ENCODE measurements at regions not wholly inside any gene's neighbourhood (a gene's known extent, or its start where the extent isn't known, plus 50 kb on each side); places are given as distances from the start of the nearest gene placed in this dataset.

DNA sequence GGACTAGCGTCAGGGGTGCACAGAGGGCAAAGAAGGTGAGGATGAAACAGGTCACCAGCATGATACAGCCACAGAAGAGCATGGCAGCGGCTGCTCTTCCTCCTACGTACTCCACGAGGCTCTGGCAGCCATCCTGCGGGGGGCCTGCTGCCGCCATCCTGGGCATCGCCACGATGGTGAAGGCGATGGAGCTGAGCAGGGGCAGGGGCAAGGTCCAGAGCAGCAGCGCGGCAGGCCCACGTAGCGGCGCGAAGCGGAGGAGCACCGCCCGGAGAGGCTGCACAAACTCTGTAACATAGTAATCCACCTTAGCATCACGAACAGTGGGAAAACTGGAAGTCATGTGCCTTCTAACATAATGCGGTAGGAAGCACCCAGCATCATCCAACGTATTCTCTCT lies 491.6 kb downstream of the PYDC2 start:
- intact Hi-C loops (cut with DNase I; ENCODE audit: low total_unique reads) = no loop called here
- no peak overlapping the region for H3K27ac ChIP-seq
- H3K4me1 ChIP-seq = no peaks in the 10 kb centered on the region
- no peak for TF ChIP-seq POLR2A (IDR thresholded peaks at IDR 0.05)
- TF ChIP-seq, protein P1, sequence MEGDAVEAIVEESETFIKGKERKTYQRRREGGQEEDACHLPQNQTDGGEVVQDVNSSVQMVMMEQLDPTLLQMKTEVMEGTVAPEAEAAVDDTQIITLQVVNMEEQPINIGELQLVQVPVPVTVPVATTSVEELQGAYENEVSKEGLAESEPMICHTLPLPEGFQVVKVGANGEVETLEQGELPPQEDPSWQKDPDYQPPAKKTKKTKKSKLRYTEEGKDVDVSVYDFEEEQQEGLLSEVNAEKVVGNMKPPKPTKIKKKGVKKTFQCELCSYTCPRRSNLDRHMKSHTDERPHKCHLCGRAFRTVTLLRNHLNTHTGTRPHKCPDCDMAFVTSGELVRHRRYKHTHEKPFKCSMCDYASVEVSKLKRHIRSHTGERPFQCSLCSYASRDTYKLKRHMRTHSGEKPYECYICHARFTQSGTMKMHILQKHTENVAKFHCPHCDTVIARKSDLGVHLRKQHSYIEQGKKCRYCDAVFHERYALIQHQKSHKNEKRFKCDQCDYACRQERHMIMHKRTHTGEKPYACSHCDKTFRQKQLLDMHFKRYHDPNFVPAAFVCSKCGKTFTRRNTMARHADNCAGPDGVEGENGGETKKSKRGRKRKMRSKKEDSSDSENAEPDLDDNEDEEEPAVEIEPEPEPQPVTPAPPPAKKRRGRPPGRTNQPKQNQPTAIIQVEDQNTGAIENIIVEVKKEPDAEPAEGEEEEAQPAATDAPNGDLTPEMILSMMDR (IDR thresholded peaks at IDR 0.05 in 8 of 11, conservative IDR thresholded peaks at IDR 0.05 in 3 of 11) = no peak
- no peak for TF ChIP-seq POLR2AphosphoS5 (IDR thresholded peaks at IDR 0.05)
- H3K9me3 ChIP-seq = peaks cover 0 to 6% (median 0%) of the 10 kb centered on the region in 8 donors
- no peaks in the 10 kb centered on the region for H3K36me3 ChIP-seq
- H3K4me3 ChIP-seq = no peak overlapping the region
- no peaks in the 10 kb centered on the region for H3K27me3 ChIP-seq (replicated peaks in 1 of 7)
- 88 to 96% (median 92%) methylated on average over 20 to 21 of the region's 21 CpGs for WGBS, 5 donors
- DNase-seq = peak; percentile 72

DNA sequence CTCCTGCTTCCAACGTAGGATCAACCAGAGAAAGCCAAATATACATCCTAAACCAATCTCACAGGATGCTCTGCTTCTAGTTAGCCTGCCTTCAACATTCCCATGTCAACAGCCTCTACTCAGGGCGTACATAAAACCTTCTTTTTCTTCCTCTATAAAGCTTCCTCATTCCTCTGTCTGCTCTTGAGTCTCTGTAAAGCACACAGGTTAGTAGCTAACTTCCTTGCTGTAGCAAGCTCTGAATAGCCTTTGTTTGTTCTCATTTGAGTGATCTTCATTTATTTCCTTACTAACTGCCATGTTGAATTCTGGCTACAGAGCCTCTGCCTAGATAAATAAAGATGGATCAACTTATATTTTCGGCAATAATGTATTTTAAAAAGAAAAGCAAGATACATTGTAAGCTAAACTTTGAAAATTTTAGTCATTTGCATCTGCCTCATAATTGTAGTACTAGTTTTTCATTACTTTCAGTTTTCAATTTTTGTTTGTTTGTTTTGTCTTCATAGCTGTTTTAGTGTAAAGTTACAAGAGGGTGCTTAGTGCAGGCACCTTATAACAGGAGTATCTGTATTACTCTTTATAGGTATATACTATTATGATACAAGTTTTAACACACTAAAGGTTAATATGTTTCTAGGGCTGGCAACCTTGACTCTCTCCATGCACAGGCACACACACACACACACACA lies 498.2 kb downstream of the PYDC2 start:
- Histone ChIP-seq H3K27me3 (replicated peaks in 1 of 7) (no peaks in the 10 kb centered on the region), H3K4me3 (no peak overlapping the region), H3K4me1 (no peaks in the 10 kb centered on the region), H3K27ac (no peak overlapping the region), H3K36me3 (no peaks in the 10 kb centered on the region), H3K9me3 (no peaks in the 10 kb centered on the region)
- intact Hi-C loops (cut with DNase I; ENCODE audit: low total_unique reads) = no loop called here
- 44 to 68% (median 50%) methylated on average over 3 of the region's 3 CpGs for WGBS, 5 donors
- no peak for TF ChIP-seq POLR2A (IDR thresholded peaks at IDR 0.05)
- TF ChIP-seq, protein P1 (IDR thresholded peaks at IDR 0.05 in 8 of 11, conservative IDR thresholded peaks at IDR 0.05 in 3 of 11) = no peak
- no peak for TF ChIP-seq POLR2AphosphoS5 (IDR thresholded peaks at IDR 0.05)
- DNase-seq = no peak

DNA sequence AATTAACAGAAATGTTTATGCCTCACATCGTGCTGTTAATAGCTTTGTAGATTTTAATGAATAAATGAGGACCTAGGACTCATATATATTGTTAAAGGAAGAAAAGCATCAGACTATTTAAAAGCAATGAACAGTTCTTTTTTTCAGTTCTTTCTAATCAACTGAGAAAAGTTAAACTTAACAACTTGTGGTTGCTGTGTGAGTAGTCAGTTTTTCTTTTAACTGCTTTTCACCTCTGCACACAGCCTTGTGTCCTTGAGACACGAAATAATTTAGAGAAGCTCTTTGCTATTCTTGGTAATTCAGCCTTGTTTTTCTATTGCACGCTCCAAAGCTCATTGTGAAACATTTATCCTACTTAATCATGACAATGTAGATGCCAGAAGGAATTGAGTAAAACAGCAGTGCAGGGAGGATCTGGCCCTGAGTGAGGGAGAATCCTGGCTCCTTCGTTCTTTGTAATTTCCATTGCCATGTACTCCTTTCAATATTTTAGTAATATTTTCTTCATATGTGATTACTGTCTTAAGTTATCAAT lies 499.0 kb downstream of the PYDC2 start:
- TF ChIP-seq POLR2AphosphoS5 (IDR thresholded peaks at IDR 0.05) = no peak
- no peak for TF ChIP-seq POLR2A (IDR thresholded peaks at IDR 0.05)
- TF ChIP-seq, protein P1 (IDR thresholded peaks at IDR 0.05 in 8 of 11, conservative IDR thresholded peaks at IDR 0.05 in 3 of 11) = no peak
- no peaks in the 10 kb centered on the region for H3K4me1 ChIP-seq
- no peaks in the 10 kb centered on the region for H3K36me3 ChIP-seq
- no peak overlapping the region for H3K4me3 ChIP-seq
- DNase-seq = no peak
- no peak overlapping the region for H3K27ac ChIP-seq
- no peaks in the 10 kb centered on the region for H3K9me3 ChIP-seq
- intact Hi-C loops (cut with DNase I; ENCODE audit: low total_unique reads) = no loop called here
- 41 to 63% (median 62%) methylated on average over 4 of the region's 4 CpGs for WGBS, 5 donors
- no peaks in the 10 kb centered on the region for H3K27me3 ChIP-seq (replicated peaks in 1 of 7)

DNA sequence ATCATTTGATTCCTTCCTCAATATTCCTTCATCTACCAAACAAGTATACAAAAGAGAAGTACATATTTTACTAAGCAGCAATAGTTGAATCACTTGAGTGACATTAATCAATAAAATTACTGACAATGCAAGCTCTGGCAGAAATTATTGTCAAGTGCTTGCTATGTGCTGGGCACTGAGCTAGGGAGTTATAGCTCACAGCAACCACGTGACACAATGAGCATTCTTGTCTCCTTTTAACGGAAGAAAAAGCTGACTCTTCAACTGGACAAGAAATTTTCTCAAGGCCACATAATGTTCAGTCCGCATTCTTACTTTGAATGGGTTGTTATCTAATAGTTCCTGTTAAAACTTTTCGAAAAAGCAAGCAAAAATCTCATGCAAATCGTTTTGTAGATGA lies 500.1 kb downstream of the PYDC2 start:
- intact Hi-C loops (cut with DNase I; ENCODE audit: low total_unique reads) = no loop called here
- DNase-seq = no peak
- no peaks in the 10 kb centered on the region for H3K27me3 ChIP-seq (replicated peaks in 1 of 7)
- no peak overlapping the region for H3K27ac ChIP-seq
- no peaks in the 10 kb centered on the region for H3K9me3 ChIP-seq
- no peak overlapping the region for H3K4me3 ChIP-seq
- 49 to 65% (median 50%) methylated on average over 5 of the region's 5 CpGs for WGBS, 5 donors
- TF ChIP-seq, protein P1 (IDR thresholded peaks at IDR 0.05 in 8 of 11, conservative IDR thresholded peaks at IDR 0.05 in 3 of 11) = no peak
- TF ChIP-seq POLR2AphosphoS5 (IDR thresholded peaks at IDR 0.05) (no peak), POLR2A (IDR thresholded peaks at IDR 0.05) (no peak)
- no peaks in the 10 kb centered on the region for H3K4me1 ChIP-seq
- no peaks in the 10 kb centered on the region for H3K36me3 ChIP-seq

Measured in spleen (tissue), 11 donors.